Jurkat, Clone E6-1 (cell line): ENCODE measurements at regions not wholly inside any gene's neighbourhood (a gene's known extent, or its start where the extent isn't known, plus 50 kb on each side); places are given as distances from the start of the nearest gene placed in this dataset.
A peak's percentile ranks its signal among the peaks of the same experiment; 100 is the strongest.
"Not testable (repeated sequence)": the region's sequence is repeated elsewhere in the genome, so short reads cannot be mapped to it uniquely, and the experiment has no call there.

Source experiments
- DNase-seq: peaks from one replicate; pipeline ENCODE4 v3.0.0-alpha.2; 2011; ENCODE audit warnings: low read depth, low spot score
- H3K4me3 ChIP-seq: 2 replicates; pipeline ENCODE4 v1.5.1; 2011; ENCODE audit warnings: mild to moderate bottlenecking, low read length, control low read depth, moderate library complexity

- no peak for DNase-seq
- no peak overlapping the region for H3K4me3 ChIP-seq
Observed at GRCh38 chr12:46533723-46534122, 161.2 kb upstream of the SLC38A2 start.

GRCh38 chr12:46531804-46532203, 159.2 kb upstream of the SLC38A2 start:
- H3K4me3 ChIP-seq, result no peak overlapping the region
- DNase-seq, result no peak

- DNase-seq, result no peak
- no peak overlapping the region for H3K4me3 ChIP-seq
Observed at GRCh38 chr12:46531059-46531785, 158.6 kb upstream of the SLC38A2 start.

- no peak overlapping the region for H3K4me3 ChIP-seq
- no peak for DNase-seq
Observed at GRCh38 chr12:46530373-46531056, 157.9 kb upstream of the SLC38A2 start.

- H3K4me3 ChIP-seq, result no peak overlapping the region
- DNase-seq, result no peak
Observed at GRCh38 chr12:46526233-46526632, 153.7 kb upstream of the SLC38A2 start.

GRCh38 chr12:46524778-46525177, 152.2 kb upstream of the SLC38A2 start:
- H3K4me3 ChIP-seq, result no peak overlapping the region
- no peak for DNase-seq

GRCh38 chr12:46523863-46524770, 151.5 kb upstream of the SLC38A2 start:
- DNase-seq, result peak; percentile 92
- H3K4me3 ChIP-seq, result peak overlapping the region; percentile 28

GRCh38 chr12:46523446-46523845, 150.9 kb upstream of the SLC38A2 start:
- DNase-seq, result no peak
- H3K4me3 ChIP-seq, result peak overlapping the region; percentile 28

- DNase-seq, result no peak
- H3K4me3 ChIP-seq, result no peak overlapping the region
Observed at GRCh38 chr12:46522071-46522470, 149.5 kb upstream of the SLC38A2 start.

- DNase-seq, result no peak
- H3K4me3 ChIP-seq, result no peak overlapping the region
Observed at GRCh38 chr12:46521145-46521544, 148.6 kb upstream of the SLC38A2 start.

- no peak for DNase-seq
Observed at GRCh38 chr12:46519407-46519806, 146.8 kb upstream of the SLC38A2 start.

GRCh38 chr12:46518729-46519128, 146.2 kb upstream of the SLC38A2 start:
- no peak overlapping the region for H3K4me3 ChIP-seq
- DNase-seq, result no peak

More at GRCh38 chr12:46519407-46519806, 146.8 kb upstream of the SLC38A2 start:
- H3K4me3 ChIP-seq, result no peak overlapping the region

GRCh38 chr12:46518169-46518568, 145.6 kb upstream of the SLC38A2 start:
- no peak for DNase-seq
- H3K4me3 ChIP-seq, result no peak overlapping the region

GRCh38 chr12:46517579-46517962, 145.0 kb upstream of the SLC38A2 start:
- no peak overlapping the region for H3K4me3 ChIP-seq
- DNase-seq, result no peak

- no peak for DNase-seq
- H3K4me3 ChIP-seq, result no peak overlapping the region
Observed at GRCh38 chr12:46516933-46517578, 144.5 kb upstream of the SLC38A2 start.

- no peak overlapping the region for H3K4me3 ChIP-seq
- no peak for DNase-seq
Observed at GRCh38 chr12:46516238-46516932, 143.8 kb upstream of the SLC38A2 start.

- no peak overlapping the region for H3K4me3 ChIP-seq
- DNase-seq, result no peak
Observed at GRCh38 chr12:46515829-46516228, 143.3 kb upstream of the SLC38A2 start.

GRCh38 chr12:46514886-46515285, 142.3 kb upstream of the SLC38A2 start:
- no peak for DNase-seq
- no peak overlapping the region for H3K4me3 ChIP-seq

- not testable (repeated sequence) for H3K4me3 ChIP-seq, DNase-seq
Observed at GRCh38 chr12:46510257-46510656, 137.7 kb upstream of the SLC38A2 start.
